HEK293 (cell line): ENCODE measurements at regions not wholly inside any gene's neighbourhood (a gene's known extent, or its start where the extent isn't known, plus 50 kb on each side); places are given as distances from the start of the nearest gene placed in this dataset.

ENCODE experiments used
- CTCF ChIA-PET: fragments of 350-600 bp; formaldehyde crosslinking; extraction: SDS; loops from one replicate; lab custom pipeline; 2021; ENCODE audit warnings: antibody characterized with exemption; lab: Yijun Ruan, JAX
- POLR2A ChIA-PET: fragments of 300-600 bp; formaldehyde crosslinking; extraction: SDS; loops from one replicate; lab custom pipeline; 2020; ENCODE audit warnings: antibody characterized with exemption, inconsistent platforms; lab: Yijun Ruan, JAX
- H3K27ac ChIP-seq: fragments of 200-500 bp; sonication (Bioruptor generic); 2 replicates; pipeline ENCODE4 v1.5.1; 2014; ENCODE audit warnings: low read depth, low read length, control low read depth, inconsistent platforms; ENCODE audit errors: extremely low read depth
- H3K36me3 ChIP-seq, 2 experiments: fragments of 200-500 bp in 1 of 2; sonication (Bioruptor generic) in 1 of 2; 1 replicate in 1 of 2; 2 replicates in 1 of 2; pipeline ENCODE4 v1.5.1; 2014 to 2017; ENCODE audit warnings: inconsistent platforms in 2 of 2, low read length in 2 of 2; ENCODE audit not compliant: control insufficient read depth in 2 of 2, insufficient read depth in 1 of 2
- H3K4me1 ChIP-seq: fragments of 200-500 bp; sonication (Bioruptor generic); 2 replicates; pipeline ENCODE4 v1.5.1; 2014; ENCODE audit warnings: mild to moderate bottlenecking, low read length, inconsistent platforms; ENCODE audit not compliant: control insufficient read depth, insufficient read depth
- H3K4me3 ChIP-seq: 2 replicates; pipeline ENCODE4 v1.5.1; 2011; ENCODE audit warnings: low read depth, mild to moderate bottlenecking, control low read depth, low read length, moderate library complexity
- H3K9me3 ChIP-seq: fragments of 200-500 bp; sonication (Bioruptor generic); 2 replicates; pipeline ENCODE4 v1.5.1; 2014; ENCODE audit warnings: low read depth, low read length, inconsistent platforms; ENCODE audit not compliant: control insufficient read depth, insufficient read depth
- GLI4 ChIP-seq: fragments of 450-650 bp; formaldehyde crosslinking; IDR thresholded peaks from 2 replicates; pipeline ENCODE4 v1.5.1; 2016; ENCODE audit warnings: missing biosample characterization, missing genetic modification characterization
- HOXC10 ChIP-seq: sonication (generic); formaldehyde crosslinking; IDR thresholded peaks from 2 replicates; pipeline ENCODE4 v1.8.1; 2023; ENCODE audit warnings: mild to moderate bottlenecking, missing genetic modification reagents
- HOXD13 ChIP-seq: sonication (generic); formaldehyde crosslinking; IDR thresholded peaks from 2 replicates; pipeline ENCODE4 v1.8.0; 2022; ENCODE audit warnings: missing genetic modification reagents, borderline replicate concordance
- MYNN ChIP-seq: fragments of 450-650 bp; formaldehyde crosslinking; IDR thresholded peaks from 2 replicates; pipeline ENCODE4 v1.5.1; 2016; ENCODE audit warnings: missing biosample characterization, missing genetic modification characterization, borderline replicate concordance
- SP3 ChIP-seq: fragments of 450-650 bp; formaldehyde crosslinking; IDR thresholded peaks from 2 replicates; pipeline ENCODE4 v1.5.1; 2016; ENCODE audit warnings: missing biosample characterization, missing genetic modification characterization
- ZNF112 ChIP-seq: fragments of 450-650 bp; formaldehyde crosslinking; IDR thresholded peaks from 2 replicates; pipeline ENCODE4 v1.5.0; 2017; ENCODE audit warnings: missing biosample characterization, missing genetic modification characterization
- ZNF211 ChIP-seq: fragments of 450-650 bp; formaldehyde crosslinking; IDR thresholded peaks from 2 replicates; pipeline ENCODE4 v1.5.1; 2016; ENCODE audit warnings: low read depth, missing biosample characterization, missing genetic modification characterization
- ZNF311 ChIP-seq: fragments of 450-650 bp; formaldehyde crosslinking; IDR thresholded peaks from 2 replicates; pipeline ENCODE4 v1.5.1; 2017; ENCODE audit warnings: missing biosample characterization, missing genetic modification characterization, borderline replicate concordance
- ZNF404 ChIP-seq: fragments of 450-650 bp; formaldehyde crosslinking; IDR thresholded peaks from 2 replicates; pipeline ENCODE4 v1.5.1; 2017; ENCODE audit warnings: missing biosample characterization, missing genetic modification characterization
- ZNF596 ChIP-seq: fragments of 450-650 bp; IDR thresholded peaks from 2 replicates; pipeline ENCODE4 v1.5.0; 2018; ENCODE audit warnings: missing biosample characterization, mild to moderate bottlenecking, missing genetic modification characterization, moderate library complexity
- ZNF701 ChIP-seq: fragments of 450-650 bp; formaldehyde crosslinking; IDR thresholded peaks from 2 replicates; pipeline ENCODE4 v1.5.1; 2016; ENCODE audit warnings: missing biosample characterization, missing genetic modification characterization
- ZNF707 ChIP-seq: fragments of 450-650 bp; formaldehyde crosslinking; IDR thresholded peaks from 2 replicates; pipeline ENCODE4 v1.5.1; 2016; ENCODE audit warnings: missing biosample characterization, missing genetic modification characterization
- ZNF777 ChIP-seq: fragments of 450-650 bp; formaldehyde crosslinking; IDR thresholded peaks from 2 replicates; pipeline ENCODE4 v1.5.1; 2017; ENCODE audit warnings: missing biosample characterization, missing genetic modification characterization, borderline replicate concordance
- TF ChIP-seq, protein P1 (sequence below): fragments of 450-650 bp; formaldehyde crosslinking; IDR thresholded peaks from 2 replicates; pipeline ENCODE4 v1.5.1; 2017; ENCODE audit warnings: missing biosample characterization, missing genetic modification characterization
- TF ChIP-seq, protein P2 (sequence below): fragments of 450-650 bp; formaldehyde crosslinking; IDR thresholded peaks from 2 replicates; pipeline ENCODE4 v1.5.1; 2017; ENCODE audit warnings: missing biosample characterization, missing genetic modification characterization
- TF ChIP-seq, protein P3 (sequence below): fragments of 450-650 bp; formaldehyde crosslinking; IDR thresholded peaks from 2 replicates; pipeline ENCODE4 v1.5.1; 2016; ENCODE audit warnings: missing biosample characterization, missing genetic modification characterization
- TF ChIP-seq, protein P4 (sequence below): fragments of 450-650 bp; formaldehyde crosslinking; conservative IDR thresholded peaks from 2 replicates; pipeline ENCODE4 v1.5.1; 2016; ENCODE audit warnings: low read depth, missing biosample characterization, missing genetic modification characterization
- TF ChIP-seq, protein P5 (sequence below): fragments of 450-650 bp; formaldehyde crosslinking; IDR thresholded peaks from 2 replicates; pipeline ENCODE4 v1.5.1; 2016; ENCODE audit warnings: missing biosample characterization, missing genetic modification characterization, low read depth

DNA sequence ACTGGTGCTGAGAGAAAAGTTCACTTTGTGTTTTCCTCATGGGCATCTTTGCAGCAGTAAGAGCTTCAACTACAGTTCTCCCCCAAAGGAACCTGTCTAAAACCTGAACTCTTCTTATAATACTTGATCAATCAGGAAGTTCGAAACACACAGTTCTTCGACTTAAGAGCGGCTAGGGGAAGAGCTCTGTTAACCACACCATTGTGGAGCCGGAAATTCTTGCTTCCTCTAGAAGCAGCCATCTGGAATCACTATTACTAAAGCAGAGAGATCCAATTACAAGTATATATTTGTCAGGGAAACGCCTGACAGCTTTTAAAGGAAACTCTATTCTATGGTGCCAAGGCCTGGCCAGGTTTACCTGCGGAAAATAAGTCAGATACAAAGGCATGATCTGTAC is 337.3 kb upstream of the CBLB start:
- no peak overlapping the region for H3K27ac ChIP-seq
- H3K4me1 ChIP-seq = no peaks in the 10 kb centered on the region
- POLR2A ChIA-PET = no interaction called here
- TF ChIP-seq HOXC10 (CRISPR knock-in tag) (no peak), ZNF777 (tag by site-specific recombination) (no peak), ZNF211 (tag by site-specific recombination) (no peak), MYNN (tag by site-specific recombination) (no peak), ZNF707 (tag by site-specific recombination) (no peak), ZNF596 (no peak)
- TF ChIP-seq, protein P1, sequence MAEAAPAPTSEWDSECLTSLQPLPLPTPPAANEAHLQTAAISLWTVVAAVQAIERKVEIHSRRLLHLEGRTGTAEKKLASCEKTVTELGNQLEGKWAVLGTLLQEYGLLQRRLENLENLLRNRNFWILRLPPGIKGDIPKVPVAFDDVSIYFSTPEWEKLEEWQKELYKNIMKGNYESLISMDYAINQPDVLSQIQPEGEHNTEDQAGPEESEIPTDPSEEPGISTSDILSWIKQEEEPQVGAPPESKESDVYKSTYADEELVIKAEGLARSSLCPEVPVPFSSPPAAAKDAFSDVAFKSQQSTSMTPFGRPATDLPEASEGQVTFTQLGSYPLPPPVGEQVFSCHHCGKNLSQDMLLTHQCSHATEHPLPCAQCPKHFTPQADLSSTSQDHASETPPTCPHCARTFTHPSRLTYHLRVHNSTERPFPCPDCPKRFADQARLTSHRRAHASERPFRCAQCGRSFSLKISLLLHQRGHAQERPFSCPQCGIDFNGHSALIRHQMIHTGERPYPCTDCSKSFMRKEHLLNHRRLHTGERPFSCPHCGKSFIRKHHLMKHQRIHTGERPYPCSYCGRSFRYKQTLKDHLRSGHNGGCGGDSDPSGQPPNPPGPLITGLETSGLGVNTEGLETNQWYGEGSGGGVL (tag by site-specific recombination) = no peak
- TF ChIP-seq, protein P2, sequence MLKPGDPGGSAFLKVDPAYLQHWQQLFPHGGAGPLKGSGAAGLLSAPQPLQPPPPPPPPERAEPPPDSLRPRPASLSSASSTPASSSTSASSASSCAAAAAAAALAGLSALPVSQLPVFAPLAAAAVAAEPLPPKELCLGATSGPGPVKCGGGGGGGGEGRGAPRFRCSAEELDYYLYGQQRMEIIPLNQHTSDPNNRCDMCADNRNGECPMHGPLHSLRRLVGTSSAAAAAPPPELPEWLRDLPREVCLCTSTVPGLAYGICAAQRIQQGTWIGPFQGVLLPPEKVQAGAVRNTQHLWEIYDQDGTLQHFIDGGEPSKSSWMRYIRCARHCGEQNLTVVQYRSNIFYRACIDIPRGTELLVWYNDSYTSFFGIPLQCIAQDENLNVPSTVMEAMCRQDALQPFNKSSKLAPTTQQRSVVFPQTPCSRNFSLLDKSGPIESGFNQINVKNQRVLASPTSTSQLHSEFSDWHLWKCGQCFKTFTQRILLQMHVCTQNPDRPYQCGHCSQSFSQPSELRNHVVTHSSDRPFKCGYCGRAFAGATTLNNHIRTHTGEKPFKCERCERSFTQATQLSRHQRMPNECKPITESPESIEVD (tag by site-specific recombination) = no peak
- no peak overlapping the region for H3K4me3 ChIP-seq
- H3K9me3 ChIP-seq = no peaks in the 10 kb centered on the region
- H3K36me3 ChIP-seq = no peaks in the 10 kb centered on the region
- CTCF ChIA-PET = no interaction called here

DNA sequence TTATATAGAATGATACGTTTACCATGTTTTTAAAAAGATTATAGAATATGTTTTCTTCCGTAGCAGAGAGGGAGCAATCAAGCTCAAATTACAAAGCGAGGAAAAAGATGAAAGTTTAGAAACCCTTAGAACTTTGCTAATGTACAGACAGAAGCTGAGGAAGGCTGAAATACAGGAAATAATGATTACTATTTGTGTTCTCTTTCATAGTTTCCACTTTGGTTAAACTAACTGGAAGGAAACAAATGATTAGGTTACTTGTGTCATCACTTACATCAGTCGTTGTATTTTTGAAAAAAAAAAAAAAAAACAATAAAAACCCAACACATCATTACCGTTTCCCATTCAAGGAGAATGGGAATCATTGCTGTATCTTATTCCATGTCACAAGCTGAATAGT is 337.8 kb upstream of the CBLB start:
- ChIA-PET POLR2A (no interaction called here), CTCF (no interaction called here)
- H3K4me3 ChIP-seq = no peak overlapping the region
- H3K9me3 ChIP-seq = no peaks in the 10 kb centered on the region
- TF ChIP-seq, protein P3, sequence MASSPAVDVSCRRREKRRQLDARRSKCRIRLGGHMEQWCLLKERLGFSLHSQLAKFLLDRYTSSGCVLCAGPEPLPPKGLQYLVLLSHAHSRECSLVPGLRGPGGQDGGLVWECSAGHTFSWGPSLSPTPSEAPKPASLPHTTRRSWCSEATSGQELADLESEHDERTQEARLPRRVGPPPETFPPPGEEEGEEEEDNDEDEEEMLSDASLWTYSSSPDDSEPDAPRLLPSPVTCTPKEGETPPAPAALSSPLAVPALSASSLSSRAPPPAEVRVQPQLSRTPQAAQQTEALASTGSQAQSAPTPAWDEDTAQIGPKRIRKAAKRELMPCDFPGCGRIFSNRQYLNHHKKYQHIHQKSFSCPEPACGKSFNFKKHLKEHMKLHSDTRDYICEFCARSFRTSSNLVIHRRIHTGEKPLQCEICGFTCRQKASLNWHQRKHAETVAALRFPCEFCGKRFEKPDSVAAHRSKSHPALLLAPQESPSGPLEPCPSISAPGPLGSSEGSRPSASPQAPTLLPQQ (tag by site-specific recombination) = no peak
- TF ChIP-seq, protein P2 (tag by site-specific recombination) = no peak
- TF ChIP-seq ZNF311 (tag by site-specific recombination) (no peak), HOXD13 (no peak), ZNF404 (tag by site-specific recombination) (no peak), ZNF701 (tag by site-specific recombination) (no peak), ZNF112 (tag by site-specific recombination) (no peak), GLI4 (tag by site-specific recombination) (no peak)
- no peaks in the 10 kb centered on the region for H3K36me3 ChIP-seq
- H3K27ac ChIP-seq = no peak overlapping the region
- H3K4me1 ChIP-seq = no peaks in the 10 kb centered on the region

DNA sequence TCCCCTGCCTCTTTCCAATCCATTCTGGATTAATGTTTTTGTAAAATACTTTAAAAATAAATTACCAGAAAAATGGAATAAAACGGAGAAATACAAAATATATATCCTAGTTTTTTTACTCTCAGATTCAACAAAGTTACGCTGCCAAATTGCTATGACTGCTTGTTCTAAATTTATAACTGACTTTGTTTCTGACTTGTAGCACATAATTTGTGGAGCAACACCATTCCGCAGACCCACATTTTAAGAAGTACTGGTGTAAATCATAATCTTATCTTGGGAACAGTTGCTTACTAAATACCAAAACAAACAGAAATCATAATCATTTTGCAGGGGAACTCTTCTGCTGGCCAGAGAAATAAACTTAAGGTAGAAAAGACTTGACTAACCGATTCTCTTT is 339.4 kb upstream of the CBLB start:
- H3K4me3 ChIP-seq = no peak overlapping the region
- no peaks in the 10 kb centered on the region for H3K9me3 ChIP-seq
- POLR2A ChIA-PET = no interaction called here
- no peaks in the 10 kb centered on the region for H3K36me3 ChIP-seq
- H3K4me1 ChIP-seq = no peaks in the 10 kb centered on the region
- no peak overlapping the region for H3K27ac ChIP-seq
- CTCF ChIA-PET = no interaction called here
- TF ChIP-seq, protein P4, sequence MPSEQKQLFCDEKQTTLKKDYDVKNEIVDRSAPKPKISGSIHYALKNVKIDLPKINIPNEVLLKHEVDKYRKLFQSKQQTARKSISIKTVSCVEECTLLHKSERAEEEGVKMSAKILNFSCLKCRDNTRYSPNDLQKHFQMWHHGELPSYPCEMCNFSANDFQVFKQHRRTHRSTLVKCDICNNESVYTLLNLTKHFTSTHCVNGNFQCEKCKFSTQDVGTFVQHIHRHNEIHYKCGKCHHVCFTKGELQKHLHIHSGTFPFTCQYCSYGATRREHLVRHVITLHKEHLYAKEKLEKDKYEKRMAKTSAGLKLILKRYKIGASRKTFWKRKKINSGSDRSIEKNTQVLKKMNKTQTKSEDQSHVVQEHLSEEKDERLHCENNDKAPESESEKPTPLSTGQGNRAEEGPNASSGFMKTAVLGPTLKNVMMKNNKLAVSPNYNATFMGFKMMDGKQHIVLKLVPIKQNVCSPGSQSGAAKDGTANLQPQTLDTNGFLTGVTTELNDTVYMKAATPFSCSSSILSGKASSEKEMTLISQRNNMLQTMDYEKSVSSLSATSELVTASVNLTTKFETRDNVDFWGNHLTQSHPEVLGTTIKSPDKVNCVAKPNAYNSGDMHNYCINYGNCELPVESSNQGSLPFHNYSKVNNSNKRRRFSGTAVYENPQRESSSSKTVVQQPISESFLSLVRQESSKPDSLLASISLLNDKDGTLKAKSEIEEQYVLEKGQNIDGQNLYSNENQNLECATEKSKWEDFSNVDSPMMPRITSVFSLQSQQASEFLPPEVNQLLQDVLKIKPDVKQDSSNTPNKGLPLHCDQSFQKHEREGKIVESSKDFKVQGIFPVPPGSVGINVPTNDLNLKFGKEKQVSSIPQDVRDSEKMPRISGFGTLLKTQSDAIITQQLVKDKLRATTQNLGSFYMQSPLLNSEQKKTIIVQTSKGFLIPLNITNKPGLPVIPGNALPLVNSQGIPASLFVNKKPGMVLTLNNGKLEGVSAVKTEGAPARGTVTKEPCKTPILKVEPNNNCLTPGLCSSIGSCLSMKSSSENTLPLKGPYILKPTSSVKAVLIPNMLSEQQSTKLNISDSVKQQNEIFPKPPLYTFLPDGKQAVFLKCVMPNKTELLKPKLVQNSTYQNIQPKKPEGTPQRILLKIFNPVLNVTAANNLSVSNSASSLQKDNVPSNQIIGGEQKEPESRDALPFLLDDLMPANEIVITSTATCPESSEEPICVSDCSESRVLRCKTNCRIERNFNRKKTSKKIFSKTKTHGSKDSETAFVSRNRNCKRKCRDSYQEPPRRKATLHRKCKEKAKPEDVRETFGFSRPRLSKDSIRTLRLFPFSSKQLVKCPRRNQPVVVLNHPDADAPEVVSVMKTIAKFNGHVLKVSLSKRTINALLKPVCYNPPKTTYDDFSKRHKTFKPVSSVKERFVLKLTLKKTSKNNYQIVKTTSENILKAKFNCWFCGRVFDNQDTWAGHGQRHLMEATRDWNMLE (tag by site-specific recombination) = no peak
- TF ChIP-seq ZNF707 (tag by site-specific recombination) (no peak), SP3 (tag by site-specific recombination) (no peak), ZNF777 (tag by site-specific recombination) (no peak)
- TF ChIP-seq, protein P5, sequence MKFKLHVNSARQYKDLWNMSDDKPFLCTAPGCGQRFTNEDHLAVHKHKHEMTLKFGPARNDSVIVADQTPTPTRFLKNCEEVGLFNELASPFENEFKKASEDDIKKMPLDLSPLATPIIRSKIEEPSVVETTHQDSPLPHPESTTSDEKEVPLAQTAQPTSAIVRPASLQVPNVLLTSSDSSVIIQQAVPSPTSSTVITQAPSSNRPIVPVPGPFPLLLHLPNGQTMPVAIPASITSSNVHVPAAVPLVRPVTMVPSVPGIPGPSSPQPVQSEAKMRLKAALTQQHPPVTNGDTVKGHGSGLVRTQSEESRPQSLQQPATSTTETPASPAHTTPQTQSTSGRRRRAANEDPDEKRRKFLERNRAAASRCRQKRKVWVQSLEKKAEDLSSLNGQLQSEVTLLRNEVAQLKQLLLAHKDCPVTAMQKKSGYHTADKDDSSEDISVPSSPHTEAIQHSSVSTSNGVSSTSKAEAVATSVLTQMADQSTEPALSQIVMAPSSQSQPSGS (tag by site-specific recombination) = no peak
